Upper lobe of left lung (tissue), 6 donors: ENCODE measurements at regions not wholly inside any gene's neighbourhood (a gene's known extent, or its start where the extent isn't known, plus 50 kb on each side); places are given as distances from the start of the nearest gene placed in this dataset.

Experiments used
- ATAC-seq, 2 donors: fragments of 200-7000 bp; cut with Tn5 transposase; one replicate each; pipeline ENCODE4 v1.9.1; 2022; ENCODE audit warnings: mild to moderate bottlenecking in 2 of 2, moderate library complexity in 2 of 2; ENCODE audit not compliant: low FRiP score in 2 of 2
- DNase-seq, 2 donors: peaks; one replicate each; pipeline ENCODE4 v3.0.0-alpha.2; 2019 to 2020
- H3K27ac ChIP-seq, 4 donors: fragments of 200-600 bp; sonication (generic); one replicate each; pipeline ENCODE4 v1.5.1; 2016 to 2019
- H3K27me3 ChIP-seq, 4 donors: fragments of 200-600 bp; sonication (generic); one replicate each; pipeline ENCODE4 v1.5.1; 2017 to 2019
- H3K36me3 ChIP-seq, 4 donors: fragments of 200-600 bp; sonication (generic); one replicate each; pipeline ENCODE4 v1.5.1; 2016 to 2019
- H3K4me1 ChIP-seq, 4 donors: fragments of 200-600 bp; sonication (generic); one replicate each; pipeline ENCODE4 v1.5.1; 2018 to 2019
- H3K4me3 ChIP-seq, 4 donors: fragments of 200-600 bp; sonication (generic); one replicate each; pipeline ENCODE4 v1.5.1; 2017 to 2019; ENCODE audit warnings: mild to moderate bottlenecking in 2 of 4, moderate library complexity in 1 of 4
- H3K9me3 ChIP-seq, 4 donors: fragments of 200-600 bp; sonication (generic); one replicate each; pipeline ENCODE4 v1.5.1; 2018 to 2019
- EP300 ChIP-seq, 4 donors: sonication (generic); formaldehyde crosslinking; IDR thresholded peaks; one replicate each; pipeline ENCODE4 v1.5.1; 2017; ENCODE audit warnings: antibody characterized with exemption in 4 of 4, control low read depth in 2 of 4
- POLR2A ChIP-seq, 4 donors: fragments of 450-650 bp; IDR thresholded peaks; one replicate each; pipeline ENCODE4 v1.5.1; 2016 to 2017; ENCODE audit warnings: antibody characterized with exemption in 4 of 4, mild to moderate bottlenecking in 2 of 4
- POLR2AphosphoS5 ChIP-seq, 2 donors: sonication (generic); formaldehyde crosslinking; IDR thresholded peaks; one replicate each; pipeline ENCODE4 v1.5.1; 2017; ENCODE audit warnings: antibody characterized with exemption in 2 of 2
- WGBS, 2 donors: methylation state at CpG; one replicate each; pipeline ENCODE4 v1.1.5; 2017 to 2018; 5-methylcytosine and 5-hydroxymethylcytosine counted together
- TF ChIP-seq, protein P1 (sequence below), 6 experiments: fragments of 450-650 bp in 4 of 6; fragments of 200-600 bp in 2 of 6; sonication (generic) in 2 of 6; IDR thresholded peaks; one replicate each; pipeline ENCODE4 v1.5.1; 2016 to 2019; ENCODE audit warnings: antibody characterized with exemption in 6 of 6
- donor health status: DM: no; HTN: no; CAD: no; lungs with moderate emphysema.
- donor health status: DM: no; HTN: yes; CAD: no; lungs with severe emphysema.

DNA sequence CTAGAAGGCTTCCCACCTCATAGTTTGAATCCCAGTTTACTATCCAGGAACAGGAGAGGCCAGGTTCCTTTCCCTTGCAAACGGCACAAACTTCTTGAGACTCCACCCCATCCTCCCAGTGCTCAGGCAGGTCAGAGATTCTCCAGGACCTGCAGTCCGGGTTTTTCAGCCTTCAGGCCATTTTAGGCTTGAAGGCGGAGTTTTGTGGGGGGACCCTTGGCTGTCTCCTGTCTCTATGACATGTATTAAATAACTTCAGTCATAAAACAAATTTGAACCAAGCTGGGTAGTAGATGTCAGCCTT lies 230.1 kb downstream of the NFATC2 start:
- H3K9me3 ChIP-seq: no peaks in the 10 kb centered on the region
- H3K4me1 ChIP-seq: no peaks in the 10 kb centered on the region
- H3K36me3 ChIP-seq: no peaks in the 10 kb centered on the region
- H3K4me3 ChIP-seq: no peak overlapping the region
- DNase-seq (no peak), ATAC-seq (no peak)
- no peak for TF ChIP-seq POLR2A (IDR thresholded peaks at IDR 0.05)
- TF ChIP-seq, protein P1, sequence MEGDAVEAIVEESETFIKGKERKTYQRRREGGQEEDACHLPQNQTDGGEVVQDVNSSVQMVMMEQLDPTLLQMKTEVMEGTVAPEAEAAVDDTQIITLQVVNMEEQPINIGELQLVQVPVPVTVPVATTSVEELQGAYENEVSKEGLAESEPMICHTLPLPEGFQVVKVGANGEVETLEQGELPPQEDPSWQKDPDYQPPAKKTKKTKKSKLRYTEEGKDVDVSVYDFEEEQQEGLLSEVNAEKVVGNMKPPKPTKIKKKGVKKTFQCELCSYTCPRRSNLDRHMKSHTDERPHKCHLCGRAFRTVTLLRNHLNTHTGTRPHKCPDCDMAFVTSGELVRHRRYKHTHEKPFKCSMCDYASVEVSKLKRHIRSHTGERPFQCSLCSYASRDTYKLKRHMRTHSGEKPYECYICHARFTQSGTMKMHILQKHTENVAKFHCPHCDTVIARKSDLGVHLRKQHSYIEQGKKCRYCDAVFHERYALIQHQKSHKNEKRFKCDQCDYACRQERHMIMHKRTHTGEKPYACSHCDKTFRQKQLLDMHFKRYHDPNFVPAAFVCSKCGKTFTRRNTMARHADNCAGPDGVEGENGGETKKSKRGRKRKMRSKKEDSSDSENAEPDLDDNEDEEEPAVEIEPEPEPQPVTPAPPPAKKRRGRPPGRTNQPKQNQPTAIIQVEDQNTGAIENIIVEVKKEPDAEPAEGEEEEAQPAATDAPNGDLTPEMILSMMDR (IDR thresholded peaks at IDR 0.05): no peak
- TF ChIP-seq POLR2AphosphoS5 (IDR thresholded peaks at IDR 0.05): no peak
- TF ChIP-seq EP300 (IDR thresholded peaks at IDR 0.05): no peak
- H3K27me3 ChIP-seq: no peaks in the 10 kb centered on the region
- WGBS, 2 donors: 54 to 59% methylated on average over 3 of the region's 3 CpGs
- H3K27ac ChIP-seq: no peak overlapping the region

DNA sequence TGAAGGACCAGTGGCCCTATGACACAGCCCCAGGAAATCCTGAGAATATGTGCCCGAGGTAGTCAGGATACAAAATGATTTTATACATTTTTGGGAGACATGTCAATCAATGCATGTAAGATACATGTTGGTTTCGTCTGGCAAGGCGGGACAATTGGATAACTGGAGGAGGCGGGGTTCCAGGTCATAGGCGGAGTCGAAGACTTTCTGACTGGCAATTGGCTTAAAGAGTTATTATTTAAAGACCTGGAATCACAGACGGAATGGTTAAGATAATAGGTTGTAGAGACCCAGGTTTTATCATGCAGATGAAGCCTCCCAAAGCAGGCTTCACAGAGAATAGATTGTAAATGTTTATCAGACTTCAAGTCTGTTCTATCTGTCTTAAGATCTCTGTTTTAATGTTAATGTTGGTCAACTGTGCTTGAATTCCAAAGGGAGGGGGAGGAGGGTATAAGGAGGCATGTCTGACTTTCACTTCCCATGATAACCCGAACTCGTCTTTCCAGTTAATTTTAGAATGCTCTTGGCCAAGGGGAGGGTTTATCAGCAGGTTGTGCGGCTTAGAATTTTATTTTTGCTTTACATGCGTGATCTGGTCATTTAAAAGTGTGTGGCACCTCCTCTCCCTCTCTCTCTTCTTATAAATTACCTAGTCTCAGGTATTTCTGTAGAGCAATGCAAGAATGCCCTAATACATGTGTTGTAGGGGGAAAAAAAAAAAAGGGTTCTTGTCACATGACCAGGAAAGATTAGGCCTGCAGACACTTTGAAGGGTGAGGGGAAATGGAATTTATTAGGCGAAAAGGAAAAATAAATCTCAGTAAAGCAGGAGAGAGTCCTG lies 230.7 kb downstream of the NFATC2 start:
- Histone ChIP-seq H3K27ac (no peak overlapping the region), H3K4me1 (peaks cover 0 to 1% (median under 1%) of the 10 kb centered on the region in 4 donors), H3K36me3 (no peaks in the 10 kb centered on the region), H3K9me3 (no peaks in the 10 kb centered on the region), H3K4me3 (no peak overlapping the region), H3K27me3 (no peaks in the 10 kb centered on the region)
- DNase-seq: no peak
- WGBS, 2 donors: 56 to 58% methylated on average over 12 of the region's 12 CpGs
- TF ChIP-seq POLR2A (IDR thresholded peaks at IDR 0.05): no peak
- TF ChIP-seq, protein P1 (IDR thresholded peaks at IDR 0.05): no peak
- TF ChIP-seq POLR2AphosphoS5 (IDR thresholded peaks at IDR 0.05): no peak
- no peak for TF ChIP-seq EP300 (IDR thresholded peaks at IDR 0.05)
- ATAC-seq: no peak

DNA sequence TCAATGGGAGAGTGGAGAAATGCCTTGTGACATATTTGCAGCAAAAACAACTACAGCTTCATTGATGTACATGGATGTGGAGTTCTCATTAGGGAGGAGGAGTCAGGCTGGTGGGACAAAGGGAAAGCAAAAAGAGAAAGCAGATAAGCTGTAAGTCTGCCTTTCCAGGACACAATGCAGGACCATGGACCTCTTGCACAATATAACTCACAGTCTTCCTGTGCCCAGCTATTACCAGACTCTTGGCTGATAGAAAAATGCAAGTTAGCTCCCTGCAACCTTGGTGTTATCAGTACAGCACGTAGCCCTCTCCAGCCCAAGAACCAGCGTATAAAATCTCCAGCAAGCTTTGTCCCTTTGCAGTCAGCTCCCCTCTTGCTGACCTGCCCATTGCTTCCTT lies 232.3 kb downstream of the NFATC2 start:
- Histone ChIP-seq H3K4me3 (no peak overlapping the region), H3K4me1 (peaks cover 0 to 6% (median 2%) of the 10 kb centered on the region in 4 donors), H3K27me3 (no peaks in the 10 kb centered on the region), H3K9me3 (no peaks in the 10 kb centered on the region), H3K27ac (no peak overlapping the region), H3K36me3 (no peaks in the 10 kb centered on the region)
- WGBS, 2 donors: 80 to 87% methylated on average over 2 of the region's 2 CpGs
- ATAC-seq (no peak), DNase-seq (no peak)
- TF ChIP-seq POLR2A (IDR thresholded peaks at IDR 0.05) (no peak), EP300 (IDR thresholded peaks at IDR 0.05) (no peak), POLR2AphosphoS5 (IDR thresholded peaks at IDR 0.05) (no peak)
- TF ChIP-seq, protein P1 (IDR thresholded peaks at IDR 0.05): no peak

DNA sequence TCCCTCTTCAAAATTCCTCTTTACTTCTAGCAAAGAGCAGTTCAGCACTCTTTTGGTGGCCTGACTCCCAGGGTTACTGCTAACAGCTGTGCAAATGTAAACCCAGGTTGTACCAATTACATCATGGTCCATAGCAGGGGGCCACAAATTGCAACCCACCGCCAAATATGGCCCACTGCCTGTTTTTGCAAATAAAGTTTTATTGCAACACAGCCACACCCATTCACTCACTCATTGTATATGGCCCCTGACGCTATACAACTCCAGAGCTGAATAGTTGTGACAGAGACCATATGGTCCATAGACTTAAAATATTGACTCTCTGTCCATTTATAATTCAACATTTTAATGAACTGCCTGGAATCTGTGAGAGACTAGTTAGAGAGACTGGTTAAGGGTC lies 233.4 kb downstream of the NFATC2 start:
- no peak for DNase-seq
- TF ChIP-seq, protein P1 (IDR thresholded peaks at IDR 0.05): no peak
- TF ChIP-seq POLR2AphosphoS5 (IDR thresholded peaks at IDR 0.05) (no peak), EP300 (IDR thresholded peaks at IDR 0.05) (no peak), POLR2A (IDR thresholded peaks at IDR 0.05) (no peak)
- Histone ChIP-seq H3K9me3 (no peaks in the 10 kb centered on the region), H3K27me3 (no peaks in the 10 kb centered on the region), H3K36me3 (no peaks in the 10 kb centered on the region), H3K4me3 (no peak overlapping the region), H3K27ac (no peak overlapping the region), H3K4me1 (peaks cover 0 to 6% (median 2%) of the 10 kb centered on the region in 4 donors)
- ATAC-seq: no peak
- WGBS, 2 donors: 84 to 85% methylated on average over 2 of the region's 2 CpGs
